ENCODE measurements at regions not wholly inside any gene's neighbourhood (a gene's known extent, or its start where the extent isn't known, plus 50 kb on each side); places are given as distances from the start of the nearest gene placed in this dataset.

DNA sequence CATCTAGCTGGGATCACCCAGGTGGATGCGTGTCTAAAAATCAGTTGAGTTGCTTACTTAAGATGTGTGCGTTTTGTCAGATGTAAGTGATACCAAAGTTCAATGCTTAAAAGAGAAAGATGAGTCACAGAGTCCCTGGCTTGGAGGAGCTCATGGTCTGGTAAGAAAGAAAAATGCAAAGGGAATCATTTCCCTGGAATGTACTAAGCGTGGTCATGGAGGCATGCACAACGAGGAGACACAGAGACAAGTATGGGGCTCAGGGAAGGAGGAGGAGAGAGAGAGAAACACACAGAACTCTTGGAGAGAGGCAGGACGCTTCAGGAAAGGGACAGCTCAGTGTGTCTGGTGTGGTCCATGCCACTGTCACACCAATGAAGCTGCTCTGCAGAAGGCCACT lies 186.9 kb upstream of the GMDS start:
- POLR2A ChIA-PET = no interaction called here
- in situ Hi-C loops (cut with HindIII; ENCODE audit: extremely low pct_ligation_motif_present, low pct_unique_long_range_greater_than_20kb) (no loop called here), intact Hi-C loops (cut with micrococcal nuclease; ENCODE audit: unreplicated experiment) (no loop called here)
- Histone ChIP-seq H3K36me3 (replicated peaks in 1 of 2; ENCODE audit: control insufficient read depth in 1 of 2, insufficient read depth in 2 of 2, low read length in 2 of 2) (no peaks in the 10 kb centered on the region), H3K9ac (ENCODE audit: insufficient read depth, low read depth, low read length) (no peak overlapping the region), H2AFZ (ENCODE audit: low read length) (no peak overlapping the region), H3K4me2 (ENCODE audit: low read depth, low read length) (no peak overlapping the region), H4K20me1 (ENCODE audit: insufficient read depth, low read length) (no peaks in the 10 kb centered on the region), H3K27ac (ENCODE audit: extremely low read length, insufficient read depth, low read length) (no peak overlapping the region), H3K9me3 (ENCODE audit: low read length) (no peaks in the 10 kb centered on the region), H3K79me2 (ENCODE audit: insufficient read depth, low read length) (no peaks in the 10 kb centered on the region), H3K4me3 (replicated peaks in 1 of 3; ENCODE audit: insufficient read depth in 1 of 3, low read depth in 2 of 3, low read length in 3 of 3) (no peak overlapping the region), H3K27me3 (ENCODE audit: control insufficient read depth in 1 of 2, insufficient read depth in 2 of 2, low read length in 2 of 2) (no peaks in the 10 kb centered on the region), H3K4me1 (ENCODE audit: insufficient read depth, low read length) (no peaks in the 10 kb centered on the region)
- CTCF ChIA-PET (ENCODE audit: low intra/inter-chr PET ratio, low total read pairs) = no interaction called here
- WGBS (ENCODE audit: low lambda C conversion rate) = 65% methylated on average over 5 of the region's 5 CpGs
- ATAC-seq = no peak
- TF ChIP-seq IRX3 (CRISPR knock-in tag; IDR thresholded peaks at IDR 0.05; ENCODE audit: borderline replicate concordance, low read depth) (no peak), ZNF780A (CRISPR knock-in tag; IDR thresholded peaks at IDR 0.05) (no peak), HDAC2 (CRISPR knock-in tag; IDR thresholded peaks at IDR 0.05) (no peak), MAFG (CRISPR knock-in tag; IDR thresholded peaks at IDR 0.05) (no peak), AKAP8 (CRISPR knock-in tag; IDR thresholded peaks at IDR 0.05) (no peak), ZNF768 (CRISPR knock-in tag; IDR thresholded peaks at IDR 0.05) (no peak), ZMAT3 (CRISPR knock-in tag; conservative IDR thresholded peaks at IDR 0.05) (no peak)
- TF ChIP-seq, protein P1, sequence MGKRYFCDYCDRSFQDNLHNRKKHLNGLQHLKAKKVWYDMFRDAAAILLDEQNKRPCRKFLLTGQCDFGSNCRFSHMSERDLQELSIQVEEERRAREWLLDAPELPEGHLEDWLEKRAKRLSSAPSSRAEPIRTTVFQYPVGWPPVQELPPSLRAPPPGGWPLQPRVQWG (CRISPR knock-in tag; IDR thresholded peaks at IDR 0.05; ENCODE audit: borderline replicate concordance, low read depth) = no peak
- TF ChIP-seq, protein P2, sequence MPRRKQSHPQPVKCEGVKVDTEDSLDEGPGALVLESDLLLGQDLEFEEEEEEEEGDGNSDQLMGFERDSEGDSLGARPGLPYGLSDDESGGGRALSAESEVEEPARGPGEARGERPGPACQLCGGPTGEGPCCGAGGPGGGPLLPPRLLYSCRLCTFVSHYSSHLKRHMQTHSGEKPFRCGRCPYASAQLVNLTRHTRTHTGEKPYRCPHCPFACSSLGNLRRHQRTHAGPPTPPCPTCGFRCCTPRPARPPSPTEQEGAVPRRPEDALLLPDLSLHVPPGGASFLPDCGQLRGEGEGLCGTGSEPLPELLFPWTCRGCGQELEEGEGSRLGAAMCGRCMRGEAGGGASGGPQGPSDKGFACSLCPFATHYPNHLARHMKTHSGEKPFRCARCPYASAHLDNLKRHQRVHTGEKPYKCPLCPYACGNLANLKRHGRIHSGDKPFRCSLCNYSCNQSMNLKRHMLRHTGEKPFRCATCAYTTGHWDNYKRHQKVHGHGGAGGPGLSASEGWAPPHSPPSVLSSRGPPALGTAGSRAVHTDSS (CRISPR knock-in tag; conservative IDR thresholded peaks at IDR 0.05) = no peak
- TF ChIP-seq, protein P3, sequence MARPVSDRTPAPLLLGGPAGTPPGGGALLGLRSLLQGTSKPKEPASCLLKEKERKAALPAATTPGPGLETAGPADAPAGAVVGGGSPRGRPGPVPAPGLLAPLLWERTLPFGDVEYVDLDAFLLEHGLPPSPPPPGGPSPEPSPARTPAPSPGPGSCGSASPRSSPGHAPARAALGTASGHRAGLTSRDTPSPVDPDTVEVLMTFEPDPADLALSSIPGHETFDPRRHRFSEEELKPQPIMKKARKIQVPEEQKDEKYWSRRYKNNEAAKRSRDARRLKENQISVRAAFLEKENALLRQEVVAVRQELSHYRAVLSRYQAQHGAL (CRISPR knock-in tag; IDR thresholded peaks at IDR 0.05; ENCODE audit: not compliant biosample characterization) = no peak
- no peak for FAIRE-seq
- DNase-seq (ENCODE audit: low spot score) = no peak
- no TSS peak for BruUV-seq (replicated peaks)
